ENCODE measurements at regions not wholly inside any gene's neighbourhood (a gene's known extent, or its start where the extent isn't known, plus 50 kb on each side); places are given as distances from the start of the nearest gene placed in this dataset.

GRCh38 chr2:67462738-67463496, 65.8 kb downstream of the ETAA1 start:
- H3K36me3 Mint-ChIP-seq (ENCODE audit: low read depth) = no peaks in the 10 kb centered on the region
- H3K4me1 Mint-ChIP-seq = no peaks in the 10 kb centered on the region
- no peak overlapping the region for H3K4me3 Mint-ChIP-seq
- peaks cover 2% of the 10 kb centered on the region for H3K27me3 Mint-ChIP-seq
- no peak for DNase-seq
- no peak for ATAC-seq
- H3K9me3 Mint-ChIP-seq = no peaks in the 10 kb centered on the region
- no peak overlapping the region for H3K27ac Mint-ChIP-seq

GRCh38 chr2:67463810-67464209, 66.7 kb downstream of the ETAA1 start:
- Mint-ChIP-seq H3K27ac (no peak overlapping the region), H3K27me3 (peaks cover 2% of the 10 kb centered on the region), H3K4me3 (no peak overlapping the region), H3K4me1 (no peaks in the 10 kb centered on the region), H3K36me3 (ENCODE audit: low read depth) (no peaks in the 10 kb centered on the region), H3K9me3 (no peaks in the 10 kb centered on the region)
- DNase-seq = no peak
- ATAC-seq = no peak

GRCh38 chr2:67465623-67466022, 68.5 kb downstream of the ETAA1 start:
- no peaks in the 10 kb centered on the region for H3K4me1 Mint-ChIP-seq
- H3K36me3 Mint-ChIP-seq (ENCODE audit: low read depth) = no peaks in the 10 kb centered on the region
- ATAC-seq = no peak
- H3K27ac Mint-ChIP-seq = no peak overlapping the region
- no peaks in the 10 kb centered on the region for H3K9me3 Mint-ChIP-seq
- DNase-seq = no peak
- H3K27me3 Mint-ChIP-seq = peaks cover 2% of the 10 kb centered on the region
- no peak overlapping the region for H3K4me3 Mint-ChIP-seq

GRCh38 chr2:67466734-67467133, 69.6 kb downstream of the ETAA1 start:
- DNase-seq (no peak), ATAC-seq (no peak)
- no peak overlapping the region for H3K4me3 Mint-ChIP-seq
- no peak overlapping the region for H3K27ac Mint-ChIP-seq
- H3K4me1 Mint-ChIP-seq = no peaks in the 10 kb centered on the region
- H3K9me3 Mint-ChIP-seq = no peaks in the 10 kb centered on the region
- H3K36me3 Mint-ChIP-seq (ENCODE audit: low read depth) = no peaks in the 10 kb centered on the region
- H3K27me3 Mint-ChIP-seq = peaks cover 2% of the 10 kb centered on the region

GRCh38 chr2:67471681-67472080, 74.5 kb downstream of the ETAA1 start:
- H3K4me1 Mint-ChIP-seq = no peaks in the 10 kb centered on the region
- no peaks in the 10 kb centered on the region for H3K36me3 Mint-ChIP-seq (ENCODE audit: low read depth)
- H3K4me3 Mint-ChIP-seq = no peak overlapping the region
- ATAC-seq (no peak), DNase-seq (no peak)
- no peak overlapping the region for H3K27ac Mint-ChIP-seq
- peaks cover 3% of the 10 kb centered on the region for H3K27me3 Mint-ChIP-seq
- H3K9me3 Mint-ChIP-seq = no peaks in the 10 kb centered on the region

DNA sequence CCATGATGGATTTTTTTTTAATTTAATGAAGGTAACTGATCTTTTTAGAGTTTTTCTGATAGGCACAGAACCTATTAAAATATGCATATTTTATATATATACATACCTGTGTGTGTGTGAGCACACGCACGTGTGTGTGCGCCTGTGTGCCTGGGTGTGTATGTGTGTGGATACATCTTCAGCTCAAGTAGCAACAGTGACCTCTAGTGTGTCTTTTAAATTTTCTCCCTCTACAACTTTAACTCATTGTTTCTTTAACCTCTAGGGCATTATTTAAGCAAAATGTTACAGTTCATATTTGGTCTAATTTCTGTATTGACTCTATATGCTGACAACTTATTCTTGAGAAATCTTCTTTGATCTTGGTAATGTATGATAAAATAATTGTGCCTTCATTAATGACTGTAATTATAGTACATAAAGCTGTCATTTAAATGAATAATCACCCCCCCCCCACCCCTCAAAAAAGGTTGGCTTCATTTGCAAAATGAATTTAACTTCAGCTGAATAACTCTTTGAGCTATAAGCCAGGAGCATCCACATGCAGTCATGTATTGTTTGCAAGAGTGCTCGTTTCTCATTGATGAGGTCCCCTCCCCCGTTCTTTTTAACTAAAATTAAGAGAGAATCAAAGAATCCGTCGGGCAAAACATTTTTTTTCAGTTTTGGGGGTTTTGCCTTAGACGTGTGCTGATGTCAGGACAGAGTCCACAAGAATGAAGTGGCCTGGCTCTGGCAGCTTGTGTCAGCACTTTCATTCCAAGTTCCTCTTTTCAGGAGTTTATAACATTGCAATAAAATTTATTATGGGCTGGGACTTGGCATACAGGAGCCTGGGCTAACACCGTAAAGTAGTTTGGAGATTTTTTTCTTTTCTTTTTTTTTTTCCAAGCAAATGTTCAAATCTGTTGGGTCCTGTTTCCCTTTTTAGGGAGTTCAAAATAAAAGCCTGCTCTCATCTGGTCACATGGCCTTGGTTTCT, 80.0 kb downstream of the ETAA1 start:
- H3K9me3 Mint-ChIP-seq = no peaks in the 10 kb centered on the region
- H3K27me3 Mint-ChIP-seq = peaks cover 8% of the 10 kb centered on the region
- H3K4me3 Mint-ChIP-seq = no peak overlapping the region
- ATAC-seq (no peak), DNase-seq (no peak)
- no peaks in the 10 kb centered on the region for H3K4me1 Mint-ChIP-seq
- H3K27ac Mint-ChIP-seq = no peak overlapping the region
- no peaks in the 10 kb centered on the region for H3K36me3 Mint-ChIP-seq (ENCODE audit: low read depth)

DNA sequence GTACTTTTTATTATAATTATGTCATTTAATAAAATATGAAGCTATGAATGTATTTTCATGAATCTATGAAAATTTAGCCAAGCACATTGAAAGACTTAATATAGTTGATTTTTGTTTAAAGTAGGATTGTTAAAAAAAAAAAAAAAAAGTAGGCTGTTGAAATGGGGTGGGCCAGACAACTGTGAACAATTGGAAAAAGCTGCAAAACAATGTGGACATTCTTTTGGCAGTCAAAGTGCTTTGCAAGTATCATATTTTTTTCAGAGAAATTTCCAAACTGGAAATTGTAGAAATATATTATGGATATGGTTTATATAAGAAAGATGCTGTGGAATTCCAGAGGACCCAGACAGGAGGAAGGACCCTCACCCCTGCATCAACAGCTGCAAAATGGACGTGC, 82.1 kb downstream of the ETAA1 start:
- Mint-ChIP-seq H3K27ac (no peak overlapping the region), H3K4me3 (no peak overlapping the region), H3K4me1 (no peaks in the 10 kb centered on the region), H3K9me3 (no peaks in the 10 kb centered on the region), H3K36me3 (ENCODE audit: low read depth) (no peaks in the 10 kb centered on the region), H3K27me3 (peaks cover 8% of the 10 kb centered on the region)
- no peak for DNase-seq
- no peak for ATAC-seq

DNA sequence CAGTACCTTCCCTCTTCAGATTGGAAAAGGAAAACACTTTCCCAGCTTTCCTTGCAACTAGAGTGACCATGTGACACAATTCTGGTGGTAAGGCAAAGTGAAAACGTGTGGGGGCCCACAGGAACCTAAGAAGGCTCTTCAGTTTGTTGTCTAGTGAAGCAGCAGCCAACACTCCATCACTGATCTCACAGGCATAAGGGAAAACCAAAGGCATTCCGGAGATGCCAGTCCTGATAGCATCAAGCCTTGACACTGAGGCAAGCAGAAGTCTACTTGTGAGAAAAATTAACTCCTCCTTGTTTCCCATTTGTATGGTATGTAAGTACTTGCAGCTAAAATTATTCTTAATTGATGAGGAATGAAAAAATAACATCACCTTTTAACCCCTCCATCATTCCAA, 88.3 kb downstream of the ETAA1 start:
- peaks cover 5% of the 10 kb centered on the region for H3K27me3 Mint-ChIP-seq
- no peak for ATAC-seq
- H3K4me3 Mint-ChIP-seq = no peak overlapping the region
- no peak overlapping the region for H3K27ac Mint-ChIP-seq
- H3K4me1 Mint-ChIP-seq = no peaks in the 10 kb centered on the region
- DNase-seq = no peak
- H3K36me3 Mint-ChIP-seq (ENCODE audit: low read depth) = no peaks in the 10 kb centered on the region
- H3K9me3 Mint-ChIP-seq = no peaks in the 10 kb centered on the region

GRCh38 chr2:67486041-67486796, 89.1 kb downstream of the ETAA1 start:
- DNase-seq (no peak), ATAC-seq (no peak)
- no peaks in the 10 kb centered on the region for H3K9me3 Mint-ChIP-seq
- H3K4me1 Mint-ChIP-seq = no peaks in the 10 kb centered on the region
- no peak overlapping the region for H3K4me3 Mint-ChIP-seq
- H3K27ac Mint-ChIP-seq = no peak overlapping the region
- H3K27me3 Mint-ChIP-seq = peaks cover 5% of the 10 kb centered on the region
- no peaks in the 10 kb centered on the region for H3K36me3 Mint-ChIP-seq (ENCODE audit: low read depth)

- H3K36me3 Mint-ChIP-seq (ENCODE audit: low read depth) = no peaks in the 10 kb centered on the region
- no peak overlapping the region for H3K4me3 Mint-ChIP-seq
- H3K27me3 Mint-ChIP-seq = peaks cover 5% of the 10 kb centered on the region
- H3K27ac Mint-ChIP-seq = no peak overlapping the region
- ATAC-seq (no peak), DNase-seq (no peak)
- H3K9me3 Mint-ChIP-seq = no peaks in the 10 kb centered on the region
- no peaks in the 10 kb centered on the region for H3K4me1 Mint-ChIP-seq
Measured at GRCh38 chr2:67487993-67488392, 90.9 kb downstream of the ETAA1 start.

- H3K27ac Mint-ChIP-seq = no peak overlapping the region
- ATAC-seq (no peak), DNase-seq (no peak)
- no peak overlapping the region for H3K4me3 Mint-ChIP-seq
- no peaks in the 10 kb centered on the region for H3K9me3 Mint-ChIP-seq
- H3K4me1 Mint-ChIP-seq = no peaks in the 10 kb centered on the region
- H3K27me3 Mint-ChIP-seq = peaks cover 5% of the 10 kb centered on the region
- no peaks in the 10 kb centered on the region for H3K36me3 Mint-ChIP-seq (ENCODE audit: low read depth)
Measured at GRCh38 chr2:67489396-67489795, 92.3 kb downstream of the ETAA1 start.

GRCh38 chr2:67498931-67499330, 101.8 kb downstream of the ETAA1 start:
- no peak overlapping the region for H3K4me3 Mint-ChIP-seq
- no peaks in the 10 kb centered on the region for H3K4me1 Mint-ChIP-seq
- H3K36me3 Mint-ChIP-seq (ENCODE audit: low read depth) = no peaks in the 10 kb centered on the region
- no peak for DNase-seq
- peaks cover 2% of the 10 kb centered on the region for H3K27me3 Mint-ChIP-seq
- no peak for ATAC-seq
- no peaks in the 10 kb centered on the region for H3K9me3 Mint-ChIP-seq
- H3K27ac Mint-ChIP-seq = no peak overlapping the region

DNA sequence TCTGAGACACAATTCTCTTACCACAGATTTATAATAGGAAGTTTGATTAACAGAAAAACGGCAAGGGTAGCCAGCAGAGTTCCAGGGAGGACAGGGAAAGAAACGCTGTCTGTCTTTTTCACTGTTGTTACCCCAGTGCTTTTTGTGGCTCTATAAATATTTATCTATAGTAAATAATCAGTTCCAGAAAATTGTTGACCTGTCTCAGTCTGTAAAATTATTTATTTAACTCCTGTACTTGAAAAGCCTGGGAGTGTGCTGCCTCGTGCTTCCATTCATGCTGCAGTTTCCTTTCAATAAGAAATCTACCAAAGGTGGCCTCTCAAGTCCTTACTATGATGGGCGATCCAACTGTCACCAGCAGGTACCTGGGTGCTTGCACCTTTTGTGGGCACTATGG, 102.9 kb downstream of the ETAA1 start:
- Mint-ChIP-seq H3K27me3 (peaks cover 2% of the 10 kb centered on the region), H3K4me1 (no peaks in the 10 kb centered on the region), H3K27ac (no peak overlapping the region), H3K4me3 (no peak overlapping the region), H3K9me3 (no peaks in the 10 kb centered on the region), H3K36me3 (ENCODE audit: low read depth) (no peaks in the 10 kb centered on the region)
- ATAC-seq (no peak), DNase-seq (no peak)

- H3K4me3 Mint-ChIP-seq = no peak overlapping the region
- H3K27me3 Mint-ChIP-seq = peaks cover 2% of the 10 kb centered on the region
- no peaks in the 10 kb centered on the region for H3K36me3 Mint-ChIP-seq (ENCODE audit: low read depth)
- DNase-seq (no peak), ATAC-seq (no peak)
- no peak overlapping the region for H3K27ac Mint-ChIP-seq
- H3K4me1 Mint-ChIP-seq = no peaks in the 10 kb centered on the region
- H3K9me3 Mint-ChIP-seq = no peaks in the 10 kb centered on the region
Measured at GRCh38 chr2:67500541-67500940, 103.4 kb downstream of the ETAA1 start.

All from activated naive CD8-positive, alpha-beta T cell treated with anti-CD3 and anti-CD28 coated beads, Interleukin-2, amount 50 U/mL, for 24 hours (primary cell).